ENCODE measurements at regions not wholly inside any gene's neighbourhood (a gene's known extent, or its start where the extent isn't known, plus 50 kb on each side); places are given as distances from the start of the nearest gene placed in this dataset.

DNA sequence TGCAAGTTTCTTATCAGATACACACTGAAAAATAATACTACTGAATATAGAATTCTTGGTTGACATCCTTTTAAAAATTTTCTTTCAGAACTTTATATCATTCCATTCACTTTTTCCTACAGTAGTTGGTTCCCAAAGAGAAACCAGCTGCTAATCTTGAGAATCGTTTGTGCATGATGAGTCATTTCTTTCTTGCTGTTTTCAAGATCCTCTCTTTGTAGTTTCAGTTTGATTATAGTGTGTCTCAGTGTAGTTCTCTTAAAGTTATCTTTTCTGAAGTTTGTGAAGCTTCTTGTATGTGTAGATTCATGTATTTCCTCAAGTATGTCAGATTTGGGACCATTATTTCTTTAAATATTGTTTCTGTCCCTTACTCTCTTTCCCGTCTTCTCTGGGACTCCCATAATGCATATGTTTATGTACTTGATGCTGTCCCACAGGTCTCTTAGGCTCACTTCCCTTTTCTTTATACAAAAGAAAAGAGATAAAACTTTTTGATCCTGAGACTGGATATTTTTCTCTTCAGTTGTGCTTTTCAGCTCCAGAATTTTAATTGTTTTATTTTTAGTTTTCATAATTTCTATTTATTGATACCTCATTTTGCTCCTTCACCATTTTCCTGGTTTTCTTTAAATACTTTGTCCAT, 801.0 kb downstream of the TDRD15 start:
- no peak for DNase-seq (ENCODE audit: low read depth in 2 of 2, low spot score in 1 of 2)

DNA sequence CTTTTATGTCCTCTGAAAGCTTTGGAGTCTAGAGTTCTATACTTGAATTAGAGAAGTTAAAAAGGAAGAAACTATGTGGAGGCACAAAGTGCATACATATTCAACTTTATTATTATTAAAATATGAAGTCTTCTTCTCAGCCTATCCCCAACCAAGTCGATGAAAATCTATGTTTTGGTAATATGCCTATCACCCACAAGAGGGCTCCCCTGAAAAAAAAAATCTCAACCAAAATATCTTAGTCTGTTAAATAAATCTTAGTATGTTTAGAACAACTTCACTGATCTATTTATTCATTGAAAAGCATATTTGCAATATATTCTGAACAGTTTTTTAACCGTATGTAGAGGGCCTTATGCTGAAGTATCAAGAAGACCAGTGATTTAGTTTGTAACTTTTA, 804.5 kb downstream of the TDRD15 start:
- no peak for DNase-seq (ENCODE audit: low read depth in 2 of 2, low spot score in 1 of 2)

- no peak for DNase-seq (ENCODE audit: low read depth in 2 of 2, low spot score in 1 of 2)
Measured at GRCh38 chr2:21930226-21930625, 806.5 kb downstream of the TDRD15 start.

GRCh38 chr2:21939967-21940366, 816.2 kb downstream of the TDRD15 start:
- DNase-seq (ENCODE audit: low read depth in 2 of 2, low spot score in 1 of 2): no peak

- no peak for DNase-seq (ENCODE audit: low read depth in 2 of 2, low spot score in 1 of 2)
Measured at GRCh38 chr2:21944536-21944935, 820.8 kb downstream of the TDRD15 start.

- DNase-seq (ENCODE audit: low read depth in 2 of 2, low spot score in 1 of 2): no peak
Measured at GRCh38 chr2:21945658-21946057, 821.9 kb downstream of the TDRD15 start.

DNA sequence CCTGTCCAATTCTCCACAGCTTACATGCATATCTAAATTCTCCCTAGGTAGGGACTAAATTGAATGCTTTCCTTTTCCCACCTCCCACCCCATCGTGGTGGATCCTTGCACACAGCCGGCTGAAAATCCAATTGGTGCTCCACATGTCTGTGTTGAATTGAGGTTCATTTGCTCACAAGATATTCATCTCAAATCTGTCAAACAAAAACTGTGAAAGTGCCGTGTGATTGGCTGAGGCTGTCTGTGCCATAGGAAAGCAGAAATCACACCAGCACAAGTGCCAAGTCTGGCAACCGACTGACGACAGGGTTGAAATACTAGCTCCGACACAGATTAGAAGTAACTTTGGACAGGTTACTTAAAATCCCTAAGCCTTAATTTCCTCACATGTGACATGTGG, 823.3 kb downstream of the TDRD15 start:
- DNase-seq (ENCODE audit: low read depth in 2 of 2, low spot score in 1 of 2): no peak

DNA sequence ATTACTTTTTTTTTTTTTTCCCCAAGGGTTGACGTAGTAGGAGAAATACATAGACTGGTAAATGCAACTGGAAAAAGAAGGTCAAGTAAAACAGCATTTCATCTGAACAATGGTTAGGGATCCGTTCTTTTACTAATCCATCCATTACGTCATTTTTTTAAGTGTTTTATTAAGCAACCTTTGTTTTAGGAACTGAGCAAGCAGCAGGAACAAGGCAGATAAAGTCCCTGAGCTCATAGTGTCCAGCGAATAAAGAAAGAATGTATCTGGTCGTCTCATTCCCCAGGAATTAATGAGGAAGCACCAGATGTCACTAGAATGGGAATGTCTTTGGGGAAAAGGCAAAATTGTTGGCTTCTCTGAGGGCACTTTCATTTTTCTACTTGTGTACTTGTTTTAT, 842.4 kb downstream of the TDRD15 start:
- no peak for DNase-seq (ENCODE audit: low read depth in 2 of 2, low spot score in 1 of 2)

DNA sequence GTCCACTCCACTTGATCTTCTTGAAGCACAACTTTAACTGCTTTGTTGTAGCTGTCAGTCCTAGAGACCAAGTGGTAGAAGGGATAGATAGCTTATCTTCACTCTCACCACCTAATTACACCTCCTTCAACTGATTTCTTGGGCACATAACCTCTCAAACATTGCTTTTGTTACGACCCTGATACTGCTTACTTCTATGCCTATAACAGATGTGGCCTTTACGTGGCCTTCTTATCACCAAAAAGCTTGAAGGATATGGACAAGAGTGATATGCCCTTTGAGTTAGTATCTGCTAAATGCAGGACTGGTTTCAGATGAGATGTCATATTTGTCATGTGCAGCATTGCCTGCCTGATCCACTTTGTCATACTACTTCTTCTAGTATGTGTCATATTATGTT, 847.2 kb downstream of the TDRD15 start:
- no peak for DNase-seq (ENCODE audit: low read depth in 2 of 2, low spot score in 1 of 2)

DNA sequence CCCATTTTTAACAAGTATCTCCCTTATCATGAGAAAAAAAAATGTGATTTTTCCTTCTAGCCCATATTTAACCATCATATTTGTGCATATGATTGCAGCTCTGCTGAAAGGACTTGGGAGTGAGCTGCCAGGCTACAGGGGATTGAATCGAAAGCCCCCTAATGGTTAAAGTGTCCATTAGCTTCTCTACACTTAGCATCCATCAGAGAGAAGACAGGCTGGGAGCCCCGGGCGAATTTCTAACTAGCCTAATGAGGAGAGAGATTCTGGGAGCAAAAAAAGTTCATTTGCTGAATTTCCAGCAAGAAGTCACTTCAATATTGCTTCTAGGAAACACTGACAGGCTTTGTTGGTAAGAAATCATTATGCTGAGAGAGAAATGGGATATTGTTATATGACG, 848.8 kb downstream of the TDRD15 start:
- no peak for DNase-seq (ENCODE audit: low read depth in 2 of 2, low spot score in 1 of 2)

DNA sequence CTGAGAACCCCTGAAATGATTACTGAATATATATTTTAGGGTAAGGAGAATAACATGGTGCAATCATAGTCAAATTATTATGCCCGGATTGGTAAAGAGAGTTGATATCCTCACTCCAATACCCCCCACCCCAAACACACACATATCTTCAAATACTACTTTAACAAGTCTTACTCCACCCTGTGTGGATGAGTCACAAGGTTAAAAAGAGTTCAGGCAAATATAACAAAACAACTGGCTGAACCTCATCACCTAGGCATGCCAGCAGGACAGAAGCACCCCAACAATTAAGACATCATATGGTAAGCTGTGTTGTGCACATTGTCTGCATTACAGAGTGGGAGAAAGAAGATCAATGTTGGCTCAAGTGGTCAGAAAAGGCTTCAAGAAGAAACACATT, 857.4 kb downstream of the TDRD15 start:
- no peak for DNase-seq (ENCODE audit: low read depth in 2 of 2, low spot score in 1 of 2)

- no peak for DNase-seq (ENCODE audit: low read depth in 2 of 2, low spot score in 1 of 2)
Measured at GRCh38 chr2:21993002-21993401, 869.2 kb downstream of the TDRD15 start.

DNA sequence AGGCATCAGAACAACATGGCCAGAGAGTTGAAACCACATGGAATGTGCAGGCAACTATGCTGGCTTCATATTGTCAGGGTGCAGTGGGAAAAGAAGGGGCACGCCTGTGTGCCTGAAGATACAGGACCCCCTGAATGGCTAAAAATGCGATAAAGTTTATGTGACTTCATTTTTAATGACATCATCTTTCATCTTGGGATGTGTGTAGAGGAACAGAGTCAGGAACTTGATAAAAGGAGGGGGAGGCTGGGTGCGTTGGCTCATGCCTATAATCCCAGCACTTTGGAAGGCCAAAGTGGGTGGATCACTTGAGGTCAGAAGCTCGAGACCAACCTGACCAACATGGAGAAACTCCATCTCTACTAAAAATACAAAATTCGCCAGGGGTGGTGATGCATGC, 872.6 kb downstream of the TDRD15 start:
- no peak for DNase-seq (ENCODE audit: low read depth in 2 of 2, low spot score in 1 of 2)

DNA sequence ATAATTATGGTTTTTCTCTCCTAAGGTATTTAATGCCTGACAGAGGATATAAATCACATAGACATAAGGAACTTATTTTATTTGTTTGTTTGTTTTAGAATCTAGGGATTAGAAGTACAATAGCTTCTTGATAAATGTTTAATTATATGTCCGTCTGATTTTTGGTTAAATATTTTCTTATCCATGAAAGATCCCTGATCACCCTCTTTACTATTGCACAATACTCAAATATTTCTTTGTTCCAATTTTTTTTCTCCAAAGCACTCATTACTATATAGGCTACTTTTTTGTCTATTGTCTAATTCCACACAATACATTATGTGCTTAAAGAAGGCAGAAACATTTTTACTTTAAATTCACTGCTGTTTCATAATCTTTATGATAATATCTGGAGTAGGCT, 875.8 kb downstream of the TDRD15 start:
- DNase-seq (ENCODE audit: low read depth in 2 of 2, low spot score in 1 of 2): no peak

- DNase-seq (ENCODE audit: low read depth in 2 of 2, low spot score in 1 of 2): no peak
Measured at GRCh38 chr2:22002066-22002465, 878.3 kb downstream of the TDRD15 start.

DNA sequence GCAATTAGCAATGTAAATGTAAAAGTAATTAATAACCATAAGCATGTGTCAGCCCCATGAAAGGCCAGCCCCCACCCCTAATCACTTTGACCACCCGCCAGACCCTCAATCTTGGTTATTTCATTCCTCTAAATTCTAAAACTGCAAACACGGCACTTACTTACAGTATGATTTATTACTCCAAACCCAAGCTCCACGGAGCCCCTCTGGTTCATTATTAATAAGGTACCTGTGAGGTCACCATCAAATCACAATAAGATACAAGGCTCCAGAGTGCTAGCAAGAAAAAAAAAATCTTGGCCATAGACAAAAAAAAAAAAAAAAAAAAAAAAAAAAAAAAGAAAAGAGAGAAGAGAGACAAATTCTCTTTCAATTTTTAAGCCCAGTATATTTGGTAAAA, 879.5 kb downstream of the TDRD15 start:
- no peak for DNase-seq (ENCODE audit: low read depth in 2 of 2, low spot score in 1 of 2)

DNA sequence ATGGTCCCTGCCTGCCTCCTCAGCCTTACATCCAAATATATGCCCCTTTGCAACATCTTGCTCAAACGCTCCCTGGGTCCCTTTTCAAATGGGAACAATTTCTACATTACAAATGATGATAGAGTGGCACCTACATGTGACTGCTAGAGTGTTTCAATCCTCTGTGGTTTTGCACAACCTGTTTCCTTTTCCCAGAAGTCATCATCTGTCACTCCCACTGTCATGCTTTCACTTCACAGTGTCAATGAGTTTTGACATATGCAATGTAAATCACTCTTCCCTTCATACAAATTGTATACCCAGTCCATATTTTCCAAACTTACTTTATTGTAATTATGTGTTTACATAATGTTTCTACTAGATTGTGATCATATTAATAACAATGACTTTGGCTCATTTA, 887.3 kb downstream of the TDRD15 start:
- no peak for DNase-seq (ENCODE audit: low read depth in 2 of 2, low spot score in 1 of 2)

DNA sequence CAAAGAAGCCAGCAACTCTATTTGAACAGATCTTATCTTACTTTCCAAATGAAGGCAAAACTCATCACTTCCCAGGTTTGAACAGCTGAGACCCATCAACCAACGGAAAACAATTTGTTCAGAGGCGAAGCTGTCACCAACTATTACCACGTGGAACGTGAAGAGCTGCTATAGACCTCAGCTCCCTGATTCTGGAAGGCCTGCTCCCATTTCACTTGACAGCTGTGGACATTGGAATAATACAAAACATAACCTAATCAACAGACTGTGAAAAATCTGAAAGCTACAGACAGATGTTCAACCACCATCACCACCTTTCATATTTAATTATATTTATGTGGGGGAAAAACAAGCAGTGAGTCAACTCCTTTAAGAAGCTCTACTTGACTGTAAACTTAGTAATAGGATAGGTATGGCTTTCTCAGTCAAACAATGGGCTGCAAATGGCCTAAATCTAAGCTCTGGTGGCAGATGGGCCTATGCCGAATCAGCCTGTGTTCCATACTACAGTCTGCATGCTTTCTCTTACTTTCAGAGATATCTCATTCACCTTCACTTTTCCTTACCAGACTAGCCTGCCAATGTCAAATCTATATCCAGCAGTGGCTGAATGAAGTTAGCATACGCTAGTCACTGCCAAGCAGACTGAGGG, 896.4 kb downstream of the TDRD15 start:
- DNase-seq (ENCODE audit: low read depth in 2 of 2, low spot score in 1 of 2): no peak

DNA sequence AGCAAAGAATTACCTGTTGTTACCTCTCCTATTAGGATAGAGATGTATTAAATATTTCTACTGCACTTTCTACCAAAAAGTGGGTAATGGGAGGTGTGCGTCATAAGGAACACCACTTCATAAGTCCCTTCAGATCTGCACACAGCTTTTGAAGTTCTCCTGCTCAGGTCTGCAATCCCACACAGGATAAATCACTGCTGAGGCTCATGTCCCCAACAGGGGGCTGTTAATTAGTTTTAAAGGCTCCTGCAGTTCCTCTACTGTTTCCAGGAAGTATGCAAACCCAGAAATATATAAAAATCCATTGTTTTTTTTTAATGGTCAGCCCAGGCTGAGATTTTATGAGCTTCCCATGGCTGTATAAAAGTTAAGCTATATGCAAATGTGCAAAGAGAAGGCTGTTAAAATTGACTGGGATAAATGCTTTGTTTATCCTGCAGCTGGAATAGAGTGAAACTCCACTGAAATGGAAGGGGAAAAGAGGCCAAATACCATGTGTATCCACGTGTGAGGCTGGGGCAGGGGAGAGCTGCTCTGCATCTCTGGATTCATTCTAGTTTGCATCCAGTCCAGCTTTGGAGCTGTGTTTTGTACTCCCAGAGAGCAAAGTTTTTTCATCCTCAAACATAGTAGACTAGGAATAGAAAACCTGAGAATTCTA, 903.7 kb downstream of the TDRD15 start:
- DNase-seq (ENCODE audit: low read depth in 2 of 2, low spot score in 1 of 2): no peak

- DNase-seq (ENCODE audit: low read depth in 2 of 2, low spot score in 1 of 2): no peak
Measured at GRCh38 chr2:22035361-22035830, 911.6 kb downstream of the TDRD15 start.

DNA sequence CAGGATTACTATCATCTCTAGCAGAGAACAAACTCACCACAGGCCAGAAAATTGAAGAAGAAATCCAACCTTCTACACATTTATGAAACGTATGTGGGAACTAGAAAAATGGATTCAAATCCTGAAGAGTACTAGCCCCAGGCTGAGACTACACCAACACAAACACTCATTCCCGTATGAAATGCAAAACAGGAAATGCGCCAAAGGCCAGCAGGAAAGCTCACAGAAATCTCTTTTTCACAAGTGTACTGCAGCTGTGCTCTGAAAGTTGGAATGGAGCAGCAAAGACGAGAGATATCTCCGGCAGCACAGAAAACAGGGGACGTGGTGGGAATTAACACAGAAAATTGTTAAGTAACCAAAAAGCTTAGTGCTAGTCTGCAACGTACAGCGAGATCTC, 913.5 kb downstream of the TDRD15 start:
- DNase-seq (ENCODE audit: low read depth in 2 of 2, low spot score in 1 of 2): no peak

GRCh38 chr2:22043784-22044183, 920.0 kb downstream of the TDRD15 start:
- DNase-seq (ENCODE audit: low read depth in 2 of 2, low spot score in 1 of 2): no peak
